ENCODE measurements at regions not wholly inside any gene's neighbourhood (a gene's known extent, or its start where the extent isn't known, plus 50 kb on each side); places are given as distances from the start of the nearest gene placed in this dataset.

GRCh38 chr2:236932831-236933361 lies 152.8 kb upstream of the COPS8 start:
- Histone ChIP-seq H3K9me3 (replicated peaks; ENCODE audit: insufficient read depth, low read length) (no peaks in the 10 kb centered on the region), H3K79me2 (ENCODE audit: low read length) (no peaks in the 10 kb centered on the region), H3K4me2 (ENCODE audit: low read depth, low read length) (no peak overlapping the region), H3K4me3 (ENCODE audit: low read length) (no peak overlapping the region), H2AFZ (ENCODE audit: low read length) (no peak overlapping the region), H3K4me1 (ENCODE audit: low read length) (no peaks in the 10 kb centered on the region), H3K27me3 (replicated peaks; ENCODE audit: insufficient read depth, low read length) (no peaks in the 10 kb centered on the region), H3K9ac (ENCODE audit: low read length) (no peak overlapping the region), H3K9me2 (replicated peaks; ENCODE audit: insufficient read depth, low read length) (no peaks in the 10 kb centered on the region), H4K20me1 (ENCODE audit: insufficient read depth, low read length) (no peaks in the 10 kb centered on the region), H3K36me3 (replicated peaks; ENCODE audit: insufficient read depth, low read length) (no peaks in the 10 kb centered on the region), H3F3A (ENCODE audit: insufficient read depth, low read length) (no peaks in the 10 kb centered on the region), H3K27ac (ENCODE audit: low read length) (no peak overlapping the region)
- TF ChIP-seq EZH2 (optimal IDR thresholded peaks at IDR 0.05; ENCODE audit: low read depth, low read length) = no peak
- no peak for DNase-seq

GRCh38 chr2:236934166-236934565 lies 151.5 kb upstream of the COPS8 start:
- Histone ChIP-seq H3F3A (ENCODE audit: insufficient read depth, low read length) (no peaks in the 10 kb centered on the region), H3K9me2 (replicated peaks; ENCODE audit: insufficient read depth, low read length) (no peaks in the 10 kb centered on the region), H3K36me3 (replicated peaks; ENCODE audit: insufficient read depth, low read length) (no peaks in the 10 kb centered on the region), H3K79me2 (ENCODE audit: low read length) (no peaks in the 10 kb centered on the region), H4K20me1 (ENCODE audit: insufficient read depth, low read length) (no peaks in the 10 kb centered on the region), H3K4me3 (ENCODE audit: low read length) (no peak overlapping the region), H3K4me2 (ENCODE audit: low read depth, low read length) (no peak overlapping the region), H2AFZ (ENCODE audit: low read length) (no peak overlapping the region), H3K27ac (ENCODE audit: low read length) (no peak overlapping the region), H3K27me3 (replicated peaks; ENCODE audit: insufficient read depth, low read length) (no peaks in the 10 kb centered on the region), H3K9me3 (replicated peaks; ENCODE audit: insufficient read depth, low read length) (no peaks in the 10 kb centered on the region), H3K9ac (ENCODE audit: low read length) (no peak overlapping the region), H3K4me1 (ENCODE audit: low read length) (no peaks in the 10 kb centered on the region)
- TF ChIP-seq EZH2phosphoT487 (IDR thresholded peaks at IDR 0.05; ENCODE audit: low read length) = no peak
- TF ChIP-seq EZH2 (optimal IDR thresholded peaks at IDR 0.05; ENCODE audit: low read depth, low read length) = no peak
- TF ChIP-seq CTCF (IDR thresholded peaks at IDR 0.05; ENCODE audit: low read length) = no peak
- DNase-seq = no peak

- no peaks in the 10 kb centered on the region for H3K27me3 ChIP-seq (replicated peaks; ENCODE audit: insufficient read depth, low read length)
- TF ChIP-seq EZH2phosphoT487 (IDR thresholded peaks at IDR 0.05; ENCODE audit: low read length) (no peak), EZH2 (optimal IDR thresholded peaks at IDR 0.05; ENCODE audit: low read depth, low read length) (no peak), CTCF (IDR thresholded peaks at IDR 0.05; ENCODE audit: low read length) (no peak)
Observed at GRCh38 chr2:236934656-236935055, 151.0 kb upstream of the COPS8 start.

GRCh38 chr2:236935083-236935482 lies 150.6 kb upstream of the COPS8 start:
- H3F3A ChIP-seq (ENCODE audit: insufficient read depth, low read length) = no peaks in the 10 kb centered on the region
- H3K4me2 ChIP-seq (ENCODE audit: low read depth, low read length) = no peak overlapping the region
- no peak overlapping the region for H3K9ac ChIP-seq (ENCODE audit: low read length)
- TF ChIP-seq CTCF (IDR thresholded peaks at IDR 0.05; ENCODE audit: low read length) (no peak), EZH2 (optimal IDR thresholded peaks at IDR 0.05; ENCODE audit: low read depth, low read length) (no peak), EZH2phosphoT487 (IDR thresholded peaks at IDR 0.05; ENCODE audit: low read length) (no peak)
- H2AFZ ChIP-seq (ENCODE audit: low read length) = no peak overlapping the region
- H3K9me3 ChIP-seq (replicated peaks; ENCODE audit: insufficient read depth, low read length) = no peaks in the 10 kb centered on the region
- no peaks in the 10 kb centered on the region for H3K9me2 ChIP-seq (replicated peaks; ENCODE audit: insufficient read depth, low read length)
- H3K36me3 ChIP-seq (replicated peaks; ENCODE audit: insufficient read depth, low read length) = no peaks in the 10 kb centered on the region
- no peaks in the 10 kb centered on the region for H4K20me1 ChIP-seq (ENCODE audit: insufficient read depth, low read length)
- no peaks in the 10 kb centered on the region for H3K4me1 ChIP-seq (ENCODE audit: low read length)
- no peak overlapping the region for H3K4me3 ChIP-seq (ENCODE audit: low read length)
- H3K27me3 ChIP-seq (replicated peaks; ENCODE audit: insufficient read depth, low read length) = no peaks in the 10 kb centered on the region
- no peaks in the 10 kb centered on the region for H3K79me2 ChIP-seq (ENCODE audit: low read length)
- no peak for DNase-seq
- no peak overlapping the region for H3K27ac ChIP-seq (ENCODE audit: low read length)

More at GRCh38 chr2:236934656-236935055, 151.0 kb upstream of the COPS8 start:
- no peak for DNase-seq
- no peaks in the 10 kb centered on the region for H3K36me3 ChIP-seq (replicated peaks; ENCODE audit: insufficient read depth, low read length)
- no peak overlapping the region for H3K4me3 ChIP-seq (ENCODE audit: low read length)
- no peak overlapping the region for H3K4me2 ChIP-seq (ENCODE audit: low read depth, low read length)
- H3K9me3 ChIP-seq (replicated peaks; ENCODE audit: insufficient read depth, low read length) = no peaks in the 10 kb centered on the region
- H3K79me2 ChIP-seq (ENCODE audit: low read length) = no peaks in the 10 kb centered on the region
- H3F3A ChIP-seq (ENCODE audit: insufficient read depth, low read length) = no peaks in the 10 kb centered on the region
- no peak overlapping the region for H2AFZ ChIP-seq (ENCODE audit: low read length)
- H4K20me1 ChIP-seq (ENCODE audit: insufficient read depth, low read length) = no peaks in the 10 kb centered on the region
- no peaks in the 10 kb centered on the region for H3K9me2 ChIP-seq (replicated peaks; ENCODE audit: insufficient read depth, low read length)
- no peak overlapping the region for H3K27ac ChIP-seq (ENCODE audit: low read length)
- H3K4me1 ChIP-seq (ENCODE audit: low read length) = no peaks in the 10 kb centered on the region
- H3K9ac ChIP-seq (ENCODE audit: low read length) = no peak overlapping the region
